GM18907 (cell line): ENCODE measurements at regions not wholly inside any gene's neighbourhood (a gene's known extent, or its start where the extent isn't known, plus 50 kb on each side); places are given as distances from the start of the nearest gene placed in this dataset.

Experiments
- ATAC-seq: cut with Tn5 transposase; IDR thresholded peaks from one replicate; pipeline ENCODE4 v1.9.1; 2021; ENCODE audit warnings: mild to moderate bottlenecking, moderate library complexity; ENCODE audit not compliant: unreplicated experiment

GRCh38 chr19:32188921-32189320, 156.5 kb upstream of the ZNF507 start:
- ATAC-seq, result no peak

- no peak for ATAC-seq
Observed at GRCh38 chr19:32189956-32190706, 155.3 kb upstream of the ZNF507 start.

- no peak for ATAC-seq
Observed at GRCh38 chr19:32191921-32192320, 153.5 kb upstream of the ZNF507 start.

- no peak for ATAC-seq
Observed at GRCh38 chr19:32195706-32196610, 149.5 kb upstream of the ZNF507 start.

GRCh38 chr19:32196690-32197420, 148.6 kb upstream of the ZNF507 start:
- ATAC-seq, result no peak

- ATAC-seq, result no peak
Observed at GRCh38 chr19:32197896-32198882, 147.2 kb upstream of the ZNF507 start.

- ATAC-seq, result no peak
Observed at GRCh38 chr19:32199501-32200040, 145.8 kb upstream of the ZNF507 start.

- ATAC-seq, result no peak
Observed at GRCh38 chr19:32200312-32201038, 144.9 kb upstream of the ZNF507 start.

- no peak for ATAC-seq
Observed at GRCh38 chr19:32201211-32201610, 144.2 kb upstream of the ZNF507 start.

GRCh38 chr19:32201636-32202051, 143.8 kb upstream of the ZNF507 start:
- no peak for ATAC-seq

GRCh38 chr19:32202244-32202643, 143.2 kb upstream of the ZNF507 start:
- no peak for ATAC-seq

GRCh38 chr19:32203161-32203560, 142.2 kb upstream of the ZNF507 start:
- no peak for ATAC-seq

- no peak for ATAC-seq
Observed at GRCh38 chr19:32206065-32206464, 139.3 kb upstream of the ZNF507 start.

- ATAC-seq, result no peak
Observed at GRCh38 chr19:32208060-32208459, 137.3 kb upstream of the ZNF507 start.

GRCh38 chr19:32219392-32219791, 126.0 kb upstream of the ZNF507 start:
- no peak for ATAC-seq

GRCh38 chr19:32219881-32220472, 125.4 kb upstream of the ZNF507 start:
- no peak for ATAC-seq

- ATAC-seq, result no peak
Observed at GRCh38 chr19:32220951-32221350, 124.5 kb upstream of the ZNF507 start.

GRCh38 chr19:32222556-32222955, 122.9 kb upstream of the ZNF507 start:
- ATAC-seq, result no peak

- ATAC-seq, result no peak
Observed at GRCh38 chr19:32223106-32223505, 122.3 kb upstream of the ZNF507 start.
